ENCODE measurements at regions not wholly inside any gene's neighbourhood (a gene's known extent, or its start where the extent isn't known, plus 50 kb on each side); places are given as distances from the start of the nearest gene placed in this dataset.

GRCh38 chr1:65092691-65093090 lies 55.3 kb upstream of the AK4 start:
- DNase-seq: no peak

GRCh38 chr1:65097076-65097475 lies 50.9 kb upstream of the AK4 start:
- no peak for DNase-seq
